SU-DHL-6 (cell line): ENCODE measurements at regions not wholly inside any gene's neighbourhood (a gene's known extent, or its start where the extent isn't known, plus 50 kb on each side); places are given as distances from the start of the nearest gene placed in this dataset.

Experiments used
- EZH2phosphoT487 ChIP-seq: fragments of 200-600 bp; sonication (generic), shearing (Covaris generic); conservative IDR thresholded peaks from 2 replicates; pipeline ENCODE4 v1.6.1; 2018; ENCODE audit warnings: mild to moderate bottlenecking, antibody characterized with exemption, low read length, moderate library complexity, mixed read lengths
- TF ChIP-seq, protein P1 (sequence below): fragments of 200-600 bp; sonication (generic); IDR thresholded peaks from one replicate; pipeline ENCODE4 v1.5.1; 2017; ENCODE audit warnings: antibody characterized with exemption, mild to moderate bottlenecking, low read length, moderate library complexity; ENCODE audit not compliant: insufficient read depth, poor library complexity, severe bottlenecking

GRCh38 chr6:90650041-90650940, 63.4 kb upstream of the MAP3K7 start:
- TF ChIP-seq, protein P1, sequence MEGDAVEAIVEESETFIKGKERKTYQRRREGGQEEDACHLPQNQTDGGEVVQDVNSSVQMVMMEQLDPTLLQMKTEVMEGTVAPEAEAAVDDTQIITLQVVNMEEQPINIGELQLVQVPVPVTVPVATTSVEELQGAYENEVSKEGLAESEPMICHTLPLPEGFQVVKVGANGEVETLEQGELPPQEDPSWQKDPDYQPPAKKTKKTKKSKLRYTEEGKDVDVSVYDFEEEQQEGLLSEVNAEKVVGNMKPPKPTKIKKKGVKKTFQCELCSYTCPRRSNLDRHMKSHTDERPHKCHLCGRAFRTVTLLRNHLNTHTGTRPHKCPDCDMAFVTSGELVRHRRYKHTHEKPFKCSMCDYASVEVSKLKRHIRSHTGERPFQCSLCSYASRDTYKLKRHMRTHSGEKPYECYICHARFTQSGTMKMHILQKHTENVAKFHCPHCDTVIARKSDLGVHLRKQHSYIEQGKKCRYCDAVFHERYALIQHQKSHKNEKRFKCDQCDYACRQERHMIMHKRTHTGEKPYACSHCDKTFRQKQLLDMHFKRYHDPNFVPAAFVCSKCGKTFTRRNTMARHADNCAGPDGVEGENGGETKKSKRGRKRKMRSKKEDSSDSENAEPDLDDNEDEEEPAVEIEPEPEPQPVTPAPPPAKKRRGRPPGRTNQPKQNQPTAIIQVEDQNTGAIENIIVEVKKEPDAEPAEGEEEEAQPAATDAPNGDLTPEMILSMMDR, result no peak
- TF ChIP-seq EZH2phosphoT487, result no peak
